ENCODE measurements at regions not wholly inside any gene's neighbourhood (a gene's known extent, or its start where the extent isn't known, plus 50 kb on each side); places are given as distances from the start of the nearest gene placed in this dataset.
"Not testable (repeated sequence)": the region's sequence is repeated elsewhere in the genome, so short reads cannot be mapped to it uniquely, and the experiment has no call there.

DNA sequence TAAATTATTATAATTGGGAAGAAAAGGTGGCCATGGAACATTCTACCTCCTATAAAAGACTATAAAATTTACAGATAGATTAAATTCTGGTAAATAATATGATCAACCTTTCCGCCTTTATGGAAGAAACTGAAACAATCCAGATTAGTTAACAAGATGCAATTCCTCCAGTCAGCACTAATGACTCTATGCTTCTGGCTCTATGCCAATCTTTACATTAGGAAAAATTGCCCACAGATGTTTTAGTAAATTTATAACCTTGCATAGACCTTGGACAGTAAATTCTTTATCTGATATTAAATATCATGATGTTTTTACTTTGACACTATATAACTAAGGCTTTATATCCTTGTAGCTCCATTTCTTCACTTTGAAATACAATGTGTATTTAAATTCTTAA is 2302.5 kb downstream of the ARAP2 start:
- no peak overlapping the region for H3K4me3 Mint-ChIP-seq
- no peak overlapping the region for H2AFZ ChIP-seq (ENCODE audit: insufficient read depth, low read depth, low read length, poor library complexity, severe bottlenecking)
- no peaks in the 10 kb centered on the region for H3K4me1 Mint-ChIP-seq
- no peak overlapping the region for H3K27ac ChIP-seq (ENCODE audit: low read depth in 1 of 2, low read length in 2 of 2)
- WGBS (ENCODE audit: insufficient coverage), result no CpG with 5 or more reads among the region's 1 CpG
- H3K9ac ChIP-seq (ENCODE audit: insufficient read depth, low read length, poor library complexity, severe bottlenecking), result no peak overlapping the region
- H3K79me2 ChIP-seq (ENCODE audit: insufficient read depth, low read length), result no peaks in the 10 kb centered on the region
- H3K27ac Mint-ChIP-seq, result no peak overlapping the region
- intact Hi-C loops (cut with micrococcal nuclease), result no loop called here
- no peak for DNase-seq
- no peak overlapping the region for H3K4me3 ChIP-seq (replicated peaks in 1 of 3; ENCODE audit: low read depth in 2 of 3, low read length in 3 of 3)
- no peaks in the 10 kb centered on the region for H3K27me3 ChIP-seq (ENCODE audit: control insufficient read depth in 2 of 2, insufficient read depth in 2 of 2, low read length in 2 of 2)
- H3K4me1 ChIP-seq (ENCODE audit: control insufficient read depth in 1 of 2, insufficient read depth in 2 of 2, low read length in 2 of 2), result no peaks in the 10 kb centered on the region
- H3K4me2 ChIP-seq (replicated peaks; ENCODE audit: extremely low read depth, low read length, poor library complexity, severe bottlenecking), result no peak overlapping the region
- no peaks in the 10 kb centered on the region for H3K36me3 Mint-ChIP-seq
- H3K9me3 Mint-ChIP-seq, result peaks cover 0 to 4% (median 0%) of the 10 kb centered on the region in 7 donors
- H3K27me3 Mint-ChIP-seq (ENCODE audit: low read depth in 3 of 3), result no peaks in the 10 kb centered on the region
- no peaks in the 10 kb centered on the region for H4K20me1 ChIP-seq (ENCODE audit: insufficient read depth, low read length)
- H3K9me3 ChIP-seq (replicated peaks in 1 of 2; ENCODE audit: control insufficient read depth in 1 of 2, insufficient read depth in 1 of 2, low read length in 2 of 2), result no peaks in the 10 kb centered on the region
- TF ChIP-seq CTCF (IDR thresholded peaks at IDR 0.05), result no peak
- no peaks in the 10 kb centered on the region for H3K36me3 ChIP-seq (replicated peaks in 1 of 2; ENCODE audit: control insufficient read depth in 1 of 2, insufficient read depth in 2 of 2, low read length in 2 of 2)

DNA sequence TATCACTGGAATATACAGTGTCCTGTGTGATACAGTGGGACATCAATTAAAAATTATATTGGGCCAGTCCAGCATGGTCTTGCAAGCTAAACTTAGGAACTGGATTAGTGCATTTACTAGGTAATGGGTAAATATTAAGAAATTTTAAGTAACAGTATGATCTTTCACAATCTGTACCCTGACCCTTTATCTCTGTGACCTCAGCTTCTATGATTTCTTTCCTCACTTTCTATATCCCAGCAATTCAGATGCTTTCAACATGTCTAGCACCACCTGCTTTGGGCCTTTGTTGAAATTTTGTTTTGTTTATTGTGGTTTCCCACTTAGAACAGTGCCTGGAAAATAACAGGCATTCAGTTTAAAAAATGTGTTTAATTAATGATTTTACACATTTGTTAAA is 2295.4 kb downstream of the ARAP2 start:
- Histone ChIP-seq H3K79me2 (ENCODE audit: insufficient read depth, low read length) (no peaks in the 10 kb centered on the region), H2AFZ (ENCODE audit: insufficient read depth, low read depth, low read length, poor library complexity, severe bottlenecking) (no peak overlapping the region), H3K27me3 (ENCODE audit: control insufficient read depth in 2 of 2, insufficient read depth in 2 of 2, low read length in 2 of 2) (no peaks in the 10 kb centered on the region), H4K20me1 (ENCODE audit: insufficient read depth, low read length) (no peaks in the 10 kb centered on the region), H3K4me3 (replicated peaks in 1 of 3; ENCODE audit: low read depth in 2 of 3, low read length in 3 of 3) (no peak overlapping the region), H3K9ac (ENCODE audit: insufficient read depth, low read length, poor library complexity, severe bottlenecking) (no peak overlapping the region), H3K4me1 (ENCODE audit: control insufficient read depth in 1 of 2, insufficient read depth in 2 of 2, low read length in 2 of 2) (no peaks in the 10 kb centered on the region), H3K27ac (ENCODE audit: low read depth in 1 of 2, low read length in 2 of 2) (no peak overlapping the region), H3K4me2 (replicated peaks; ENCODE audit: extremely low read depth, low read length, poor library complexity, severe bottlenecking) (no peak overlapping the region), H3K36me3 (replicated peaks in 1 of 2; ENCODE audit: control insufficient read depth in 1 of 2, insufficient read depth in 2 of 2, low read length in 2 of 2) (no peaks in the 10 kb centered on the region), H3K9me3 (replicated peaks in 1 of 2; ENCODE audit: control insufficient read depth in 1 of 2, insufficient read depth in 1 of 2, low read length in 2 of 2) (no peaks in the 10 kb centered on the region)
- Mint-ChIP-seq H3K27ac (no peak overlapping the region), H3K36me3 (no peaks in the 10 kb centered on the region), H3K4me1 (no peaks in the 10 kb centered on the region), H3K4me3 (no peak overlapping the region), H3K9me3 (peaks cover 0 to 2% (median 0%) of the 10 kb centered on the region in 7 donors), H3K27me3 (ENCODE audit: low read depth in 3 of 3) (no peaks in the 10 kb centered on the region)
- TF ChIP-seq CTCF (IDR thresholded peaks at IDR 0.05), result no peak
- no peak for DNase-seq
- intact Hi-C loops (cut with micrococcal nuclease), result no loop called here

- H3K27ac Mint-ChIP-seq; DNase-seq; H3K4me2 ChIP-seq (replicated peaks; ENCODE audit: extremely low read depth, low read length, poor library complexity, severe bottlenecking); H3K36me3 ChIP-seq (replicated peaks in 1 of 2; ENCODE audit: control insufficient read depth in 1 of 2, insufficient read depth in 2 of 2, low read length in 2 of 2); H3K4me3 Mint-ChIP-seq; H3K27ac ChIP-seq (ENCODE audit: low read depth in 1 of 2, low read length in 2 of 2); H3K4me3 ChIP-seq (replicated peaks in 1 of 3; ENCODE audit: low read depth in 2 of 3, low read length in 3 of 3); intact Hi-C loops (cut with micrococcal nuclease); H3K4me1 Mint-ChIP-seq; H3K36me3 Mint-ChIP-seq; H3K4me1 ChIP-seq (ENCODE audit: control insufficient read depth in 1 of 2, insufficient read depth in 2 of 2, low read length in 2 of 2); H3K27me3 Mint-ChIP-seq (ENCODE audit: low read depth in 3 of 3); H2AFZ ChIP-seq (ENCODE audit: insufficient read depth, low read depth, low read length, poor library complexity, severe bottlenecking); H4K20me1 ChIP-seq (ENCODE audit: insufficient read depth, low read length); H3K27me3 ChIP-seq (ENCODE audit: control insufficient read depth in 2 of 2, insufficient read depth in 2 of 2, low read length in 2 of 2); H3K9ac ChIP-seq (ENCODE audit: insufficient read depth, low read length, poor library complexity, severe bottlenecking); H3K79me2 ChIP-seq (ENCODE audit: insufficient read depth, low read length): not testable (repeated sequence)
- peaks cover 0 to 14% (median 6%) of the 10 kb centered on the region in 7 donors for H3K9me3 Mint-ChIP-seq
- 92% methylated on average over 2 of the region's 4 CpGs for WGBS (ENCODE audit: insufficient coverage)
- H3K9me3 ChIP-seq (replicated peaks in 1 of 2; ENCODE audit: control insufficient read depth in 1 of 2, insufficient read depth in 1 of 2, low read length in 2 of 2), result peaks cover 14 to 15% of the 10 kb centered on the region in 2 donors
Observed at GRCh38 chr4:33953848-33954247, 2290.5 kb downstream of the ARAP2 start.
